A549 (cell line): ENCODE measurements at regions not wholly inside any gene's neighbourhood (a gene's known extent, or its start where the extent isn't known, plus 50 kb on each side); places are given as distances from the start of the nearest gene placed in this dataset.
"Not testable (repeated sequence)": the region's sequence is repeated elsewhere in the genome, so short reads cannot be mapped to it uniquely, and the experiment has no call there.

Experiments
- ATAC-seq, 2 experiments: fragments of 200-7000 bp in 1 of 2; fragments of >200 bp in 1 of 2; cut with Nextera tagmentation in 1 of 2; cut with Tn5 transposase in 1 of 2; 3 replicates each; pipeline versions ENCODE4 v1.8.0 to v1.9.1; 2018 to 2020; ENCODE audit warnings: mild to moderate bottlenecking in 1 of 2, moderate library complexity in 1 of 2
- CTCF ChIA-PET: fragments of 300-600 bp; sonication (Branson Sonifier 250); formaldehyde crosslinking; extraction: SDS; loops from one replicate; lab custom pipeline; 2021; ENCODE audit warnings: antibody characterized with exemption, inconsistent platforms; lab: Yijun Ruan, JAX
- POLR2A ChIA-PET: fragments of 350-600 bp; formaldehyde crosslinking; extraction: SDS; loops from one replicate; lab custom pipeline; 2021; ENCODE audit warnings: antibody characterized with exemption, inconsistent platforms; lab: Yijun Ruan, JAX
- DNase-seq, 2 experiments: peaks; one replicate each; pipeline versions ENCODE4 v3.0.0 to v3.0.0-alpha.2; 2011 to 2016; ENCODE audit warnings: low read depth in 1 of 2, low spot score in 1 of 2
- FAIRE-seq: peaks from 2 replicates; lab custom pipeline; 2011; peaks lifted over from hg19 to GRCh38; lab: Jason Lieb, UNC
- H3K27ac ChIP-seq, 2 experiments: fragments of >200 bp; sonication (Bioruptor Twin); formaldehyde crosslinking; 3 replicates each; pipeline ENCODE4 v1.5.1; 2016 to 2017
- H3K4me1 ChIP-seq: fragments of >200 bp; sonication (Bioruptor Twin); formaldehyde crosslinking; 3 replicates; pipeline ENCODE4 v1.6.1; 2016
- H3K4me2 ChIP-seq: fragments of >200 bp; sonication (Bioruptor Twin); formaldehyde crosslinking; 3 replicates; pipeline ENCODE4 v1.6.1; 2016
- H3K4me3 ChIP-seq: fragments of >200 bp; sonication (Bioruptor Twin); formaldehyde crosslinking; 3 replicates; pipeline ENCODE4 v1.5.1; 2016
- H3K9me3 ChIP-seq: fragments of >200 bp; sonication (Bioruptor Twin); formaldehyde crosslinking; 3 replicates; pipeline ENCODE4 v1.6.1; 2016
- CHD4 ChIP-seq: fragments of 200-600 bp; sonication (generic); IDR thresholded peaks from 2 replicates; pipeline ENCODE4 v1.6.1; 2016; ENCODE audit warnings: antibody characterized with exemption, mild to moderate bottlenecking, borderline replicate concordance
- EHMT2 ChIP-seq: fragments of 200-600 bp; sonication (generic); IDR thresholded peaks from 2 replicates; pipeline ENCODE4 v1.6.1; 2016; ENCODE audit warnings: antibody characterized with exemption, low read depth, mild to moderate bottlenecking, moderate library complexity
- EP300 ChIP-seq, 2 experiments: fragments of >200 bp; sonication (Bioruptor Twin); formaldehyde crosslinking; IDR thresholded peaks; 2 replicates in 1 of 2; 3 replicates in 1 of 2; pipeline ENCODE4 v1.6.1; 2016 to 2017
- FOXS1 ChIP-seq: fragments of 250-450 bp; sonication (Bioruptor Pico); IDR thresholded peaks from 2 replicates; pipeline ENCODE4 v1.5.0; 2020; ENCODE audit warnings: mild to moderate bottlenecking, moderate library complexity
- HEYL ChIP-seq: fragments of 250-450 bp; sonication (Bioruptor Pico); IDR thresholded peaks from 2 replicates; pipeline ENCODE4 v1.8.0; 2021; ENCODE audit warnings: mild to moderate bottlenecking, moderate library complexity
- NFE2L2 ChIP-seq: fragments of 150-350 bp; conservative IDR thresholded peaks from 2 replicates; pipeline ENCODE4 v1.6.1; 2014; ENCODE audit warnings: low read length
- POLR2A ChIP-seq: IDR thresholded peaks from 2 replicates; pipeline ENCODE4 v1.6.1; 2012; ENCODE audit warnings: mild to moderate bottlenecking, low read length
- SMC3 ChIP-seq: fragments of >200 bp; sonication (Bioruptor Twin); formaldehyde crosslinking; IDR thresholded peaks from 3 replicates; pipeline ENCODE4 v1.6.1; 2018; ENCODE audit warnings: inconsistent platforms
- ZC3H11A ChIP-seq: fragments of 450-650 bp; IDR thresholded peaks from 2 replicates; pipeline ENCODE4 v1.6.1; 2014; ENCODE audit warnings: antibody characterized with exemption, mild to moderate bottlenecking
- ZNF302 ChIP-seq: fragments of 250-450 bp; sonication (Bioruptor Pico); IDR thresholded peaks from 2 replicates; pipeline ENCODE4 v1.9.0; 2021; ENCODE audit warnings: inconsistent platforms, mild to moderate bottlenecking, moderate library complexity
- ZSCAN20 ChIP-seq: fragments of 250-450 bp; sonication (Bioruptor Pico); IDR thresholded peaks from 2 replicates; pipeline ENCODE4 v1.8.0; 2022; ENCODE audit warnings: mild to moderate bottlenecking, moderate library complexity
- WGBS: methylation state at CpG from one replicate; pipeline ENCODE4 v1.1.6; 2017; ENCODE audit errors: missing lambda C conversion rate; 5-methylcytosine and 5-hydroxymethylcytosine counted together
- TF ChIP-seq, protein P1 (sequence below): fragments of >200 bp; sonication (Bioruptor Twin); formaldehyde crosslinking; IDR thresholded peaks from 3 replicates; pipeline ENCODE4 v1.5.1; 2016
- TF ChIP-seq, protein P2 (sequence below): IDR thresholded peaks from 2 replicates; pipeline ENCODE4 v1.6.1; 2012
- TF ChIP-seq, protein P3 (sequence below): fragments of >200 bp; sonication (Bioruptor Twin); formaldehyde crosslinking; IDR thresholded peaks from 2 replicates; pipeline ENCODE4 v1.6.1; 2016
- TF ChIP-seq, protein P4 (sequence below): fragments of >200 bp; sonication (Bioruptor Twin); formaldehyde crosslinking; IDR thresholded peaks from 3 replicates; pipeline ENCODE4 v1.6.1; 2016
- TF ChIP-seq, protein P5 (sequence below): fragments of 150-350 bp; IDR thresholded peaks from 2 replicates; pipeline ENCODE4 v1.6.1; 2014; ENCODE audit warnings: low read depth, mild to moderate bottlenecking, low read length
- TF ChIP-seq, protein P6 (sequence below): fragments of 200-600 bp; sonication (generic); IDR thresholded peaks from 2 replicates; pipeline ENCODE4 v1.6.1; 2016; ENCODE audit warnings: antibody characterized with exemption, mild to moderate bottlenecking, moderate library complexity

DNA sequence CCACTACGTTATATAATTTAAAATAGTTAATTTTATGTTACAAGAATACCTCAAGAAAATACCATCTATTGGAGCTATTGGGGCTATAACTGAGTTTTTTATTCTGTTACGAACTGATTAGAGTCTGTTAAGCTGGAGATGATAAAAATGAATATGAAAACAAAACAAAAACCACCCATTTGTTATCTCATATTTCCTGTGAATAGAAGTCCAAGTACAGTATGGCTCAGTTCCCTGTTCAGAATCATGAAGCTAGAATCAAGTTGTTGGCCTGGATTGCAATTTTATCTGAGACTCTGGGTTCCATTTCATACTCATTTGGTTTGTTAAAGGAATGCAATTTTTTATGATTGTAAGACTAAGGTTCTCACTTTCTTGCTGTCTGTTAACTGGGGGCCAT is 319.1 kb upstream of the PCDH18 start (continued):
- TF ChIP-seq, protein P1, sequence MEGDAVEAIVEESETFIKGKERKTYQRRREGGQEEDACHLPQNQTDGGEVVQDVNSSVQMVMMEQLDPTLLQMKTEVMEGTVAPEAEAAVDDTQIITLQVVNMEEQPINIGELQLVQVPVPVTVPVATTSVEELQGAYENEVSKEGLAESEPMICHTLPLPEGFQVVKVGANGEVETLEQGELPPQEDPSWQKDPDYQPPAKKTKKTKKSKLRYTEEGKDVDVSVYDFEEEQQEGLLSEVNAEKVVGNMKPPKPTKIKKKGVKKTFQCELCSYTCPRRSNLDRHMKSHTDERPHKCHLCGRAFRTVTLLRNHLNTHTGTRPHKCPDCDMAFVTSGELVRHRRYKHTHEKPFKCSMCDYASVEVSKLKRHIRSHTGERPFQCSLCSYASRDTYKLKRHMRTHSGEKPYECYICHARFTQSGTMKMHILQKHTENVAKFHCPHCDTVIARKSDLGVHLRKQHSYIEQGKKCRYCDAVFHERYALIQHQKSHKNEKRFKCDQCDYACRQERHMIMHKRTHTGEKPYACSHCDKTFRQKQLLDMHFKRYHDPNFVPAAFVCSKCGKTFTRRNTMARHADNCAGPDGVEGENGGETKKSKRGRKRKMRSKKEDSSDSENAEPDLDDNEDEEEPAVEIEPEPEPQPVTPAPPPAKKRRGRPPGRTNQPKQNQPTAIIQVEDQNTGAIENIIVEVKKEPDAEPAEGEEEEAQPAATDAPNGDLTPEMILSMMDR = no peak
- TF ChIP-seq, protein P2, sequence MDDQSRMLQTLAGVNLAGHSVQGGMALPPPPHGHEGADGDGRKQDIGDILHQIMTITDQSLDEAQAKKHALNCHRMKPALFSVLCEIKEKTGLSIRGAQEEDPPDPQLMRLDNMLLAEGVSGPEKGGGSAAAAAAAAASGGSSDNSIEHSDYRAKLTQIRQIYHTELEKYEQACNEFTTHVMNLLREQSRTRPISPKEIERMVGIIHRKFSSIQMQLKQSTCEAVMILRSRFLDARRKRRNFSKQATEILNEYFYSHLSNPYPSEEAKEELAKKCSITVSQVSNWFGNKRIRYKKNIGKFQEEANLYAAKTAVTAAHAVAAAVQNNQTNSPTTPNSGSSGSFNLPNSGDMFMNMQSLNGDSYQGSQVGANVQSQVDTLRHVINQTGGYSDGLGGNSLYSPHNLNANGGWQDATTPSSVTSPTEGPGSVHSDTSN = no peak
- TF ChIP-seq, protein P3, sequence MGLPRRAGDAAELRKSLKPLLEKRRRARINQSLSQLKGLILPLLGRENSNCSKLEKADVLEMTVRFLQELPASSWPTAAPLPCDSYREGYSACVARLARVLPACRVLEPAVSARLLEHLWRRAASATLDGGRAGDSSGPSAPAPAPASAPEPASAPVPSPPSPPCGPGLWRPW = no peak
- TF ChIP-seq, protein P4, sequence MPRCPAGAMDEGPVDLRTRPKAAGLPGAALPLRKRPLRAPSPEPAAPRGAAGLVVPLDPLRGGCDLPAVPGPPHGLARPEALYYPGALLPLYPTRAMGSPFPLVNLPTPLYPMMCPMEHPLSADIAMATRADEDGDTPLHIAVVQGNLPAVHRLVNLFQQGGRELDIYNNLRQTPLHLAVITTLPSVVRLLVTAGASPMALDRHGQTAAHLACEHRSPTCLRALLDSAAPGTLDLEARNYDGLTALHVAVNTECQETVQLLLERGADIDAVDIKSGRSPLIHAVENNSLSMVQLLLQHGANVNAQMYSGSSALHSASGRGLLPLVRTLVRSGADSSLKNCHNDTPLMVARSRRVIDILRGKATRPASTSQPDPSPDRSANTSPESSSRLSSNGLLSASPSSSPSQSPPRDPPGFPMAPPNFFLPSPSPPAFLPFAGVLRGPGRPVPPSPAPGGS = no peak
- TF ChIP-seq EP300 (IDR thresholded peaks at IDR 0.05) = no peak
- no peak for TF ChIP-seq SMC3
- TF ChIP-seq POLR2A = no peak
- TF ChIP-seq CHD4 = no peak

DNA sequence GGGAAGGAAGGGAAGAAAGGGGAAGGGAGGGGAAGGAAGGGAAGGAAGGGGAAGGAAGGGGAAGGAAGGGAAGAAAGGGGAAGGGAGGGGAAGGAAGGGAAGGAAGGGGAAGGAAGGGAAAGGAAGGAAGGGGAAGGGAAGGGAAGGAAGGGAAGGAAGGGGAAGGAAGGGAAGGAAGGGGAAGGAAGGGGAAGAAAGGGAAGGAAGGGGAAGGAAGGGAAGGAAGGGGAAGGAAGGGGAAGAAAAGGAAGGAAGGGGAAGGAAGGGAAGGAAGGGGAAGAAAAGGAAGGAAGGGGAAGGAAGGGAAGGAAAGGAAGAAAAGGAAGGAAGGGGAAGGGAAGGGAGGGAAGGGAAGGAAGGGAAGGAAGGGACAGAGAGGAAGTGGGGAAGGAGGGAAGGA is 295.7 kb upstream of the PCDH18 start:
- ATAC-seq, CTCF ChIA-PET, POLR2A ChIA-PET, FAIRE-seq, H3K4me2 ChIP-seq, H3K9me3 ChIP-seq, H3K27ac ChIP-seq, DNase-seq, H3K4me3 ChIP-seq, H3K4me1 ChIP-seq: not testable (repeated sequence)

DNA sequence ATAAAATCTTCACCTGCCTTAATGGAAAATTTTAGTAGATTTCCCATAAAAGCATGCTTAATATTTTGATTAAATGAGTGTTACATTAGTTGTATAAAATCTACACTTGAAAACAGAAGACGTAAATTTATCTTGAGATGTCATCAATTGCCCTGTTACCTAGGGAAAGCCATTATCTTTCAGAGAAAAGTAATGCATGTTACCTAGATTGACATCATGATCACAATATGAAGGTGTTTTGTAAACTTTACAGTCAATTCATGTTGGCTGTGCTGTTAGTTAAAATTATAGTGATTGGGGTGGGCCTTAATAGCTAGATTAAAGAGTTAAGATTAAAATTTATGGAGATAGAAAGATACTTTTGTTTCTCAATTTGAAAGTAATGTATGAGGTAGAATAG is 293.2 kb upstream of the PCDH18 start:
- Histone ChIP-seq H3K4me2 (no peak overlapping the region), H3K27ac (no peak overlapping the region), H3K9me3 (no peaks in the 10 kb centered on the region), H3K4me1 (no peaks in the 10 kb centered on the region), H3K4me3 (no peak overlapping the region)
- TF ChIP-seq ZNF302 (CRISPR knock-in tag) = no peak
- no peak for TF ChIP-seq EP300 (IDR thresholded peaks at IDR 0.05)
- no peak for TF ChIP-seq SMC3
- TF ChIP-seq ZSCAN20 (CRISPR knock-in tag) = no peak
- TF ChIP-seq, protein P5, sequence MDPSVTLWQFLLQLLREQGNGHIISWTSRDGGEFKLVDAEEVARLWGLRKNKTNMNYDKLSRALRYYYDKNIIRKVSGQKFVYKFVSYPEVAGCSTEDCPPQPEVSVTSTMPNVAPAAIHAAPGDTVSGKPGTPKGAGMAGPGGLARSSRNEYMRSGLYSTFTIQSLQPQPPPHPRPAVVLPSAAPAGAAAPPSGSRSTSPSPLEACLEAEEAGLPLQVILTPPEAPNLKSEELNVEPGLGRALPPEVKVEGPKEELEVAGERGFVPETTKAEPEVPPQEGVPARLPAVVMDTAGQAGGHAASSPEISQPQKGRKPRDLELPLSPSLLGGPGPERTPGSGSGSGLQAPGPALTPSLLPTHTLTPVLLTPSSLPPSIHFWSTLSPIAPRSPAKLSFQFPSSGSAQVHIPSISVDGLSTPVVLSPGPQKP = no peak
- TF ChIP-seq, protein P2 = no peak
- TF ChIP-seq, protein P6, sequence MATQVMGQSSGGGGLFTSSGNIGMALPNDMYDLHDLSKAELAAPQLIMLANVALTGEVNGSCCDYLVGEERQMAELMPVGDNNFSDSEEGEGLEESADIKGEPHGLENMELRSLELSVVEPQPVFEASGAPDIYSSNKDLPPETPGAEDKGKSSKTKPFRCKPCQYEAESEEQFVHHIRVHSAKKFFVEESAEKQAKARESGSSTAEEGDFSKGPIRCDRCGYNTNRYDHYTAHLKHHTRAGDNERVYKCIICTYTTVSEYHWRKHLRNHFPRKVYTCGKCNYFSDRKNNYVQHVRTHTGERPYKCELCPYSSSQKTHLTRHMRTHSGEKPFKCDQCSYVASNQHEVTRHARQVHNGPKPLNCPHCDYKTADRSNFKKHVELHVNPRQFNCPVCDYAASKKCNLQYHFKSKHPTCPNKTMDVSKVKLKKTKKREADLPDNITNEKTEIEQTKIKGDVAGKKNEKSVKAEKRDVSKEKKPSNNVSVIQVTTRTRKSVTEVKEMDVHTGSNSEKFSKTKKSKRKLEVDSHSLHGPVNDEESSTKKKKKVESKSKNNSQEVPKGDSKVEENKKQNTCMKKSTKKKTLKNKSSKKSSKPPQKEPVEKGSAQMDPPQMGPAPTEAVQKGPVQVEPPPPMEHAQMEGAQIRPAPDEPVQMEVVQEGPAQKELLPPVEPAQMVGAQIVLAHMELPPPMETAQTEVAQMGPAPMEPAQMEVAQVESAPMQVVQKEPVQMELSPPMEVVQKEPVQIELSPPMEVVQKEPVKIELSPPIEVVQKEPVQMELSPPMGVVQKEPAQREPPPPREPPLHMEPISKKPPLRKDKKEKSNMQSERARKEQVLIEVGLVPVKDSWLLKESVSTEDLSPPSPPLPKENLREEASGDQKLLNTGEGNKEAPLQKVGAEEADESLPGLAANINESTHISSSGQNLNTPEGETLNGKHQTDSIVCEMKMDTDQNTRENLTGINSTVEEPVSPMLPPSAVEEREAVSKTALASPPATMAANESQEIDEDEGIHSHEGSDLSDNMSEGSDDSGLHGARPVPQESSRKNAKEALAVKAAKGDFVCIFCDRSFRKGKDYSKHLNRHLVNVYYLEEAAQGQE = no peak
- no peak for TF ChIP-seq FOXS1 (CRISPR knock-in tag)
- TF ChIP-seq ZC3H11A = no peak
- no peak for TF ChIP-seq HEYL
- no peak for TF ChIP-seq NFE2L2
- TF ChIP-seq EHMT2 = no peak
- FAIRE-seq (no peak), DNase-seq (no peak), ATAC-seq (no peak)
- CTCF ChIA-PET = no interaction called here
- POLR2A ChIA-PET = no interaction called here
- 94% methylated on average over 1 of the region's 1 CpG for WGBS
